GM12865 (cell line): ENCODE measurements at regions not wholly inside any gene's neighbourhood (a gene's known extent, or its start where the extent isn't known, plus 50 kb on each side); places are given as distances from the start of the nearest gene placed in this dataset.

Experiments
- DNase-seq: peaks from one replicate; pipeline ENCODE4 v3.0.0; 2010; ENCODE audit warnings: low read depth
- H3K4me3 ChIP-seq: 2 replicates; pipeline ENCODE4 v1.5.1; 2011; ENCODE audit warnings: mild to moderate bottlenecking, low read depth, low read length, control low read depth
- CTCF ChIP-seq: IDR thresholded peaks from 2 replicates; pipeline ENCODE4 v1.5.1; 2011; ENCODE audit warnings: low read length, control low read depth, low read depth, inconsistent platforms; ENCODE audit not compliant: insufficient read depth; ENCODE audit errors: missing control alignments

GRCh38 chr1:229887043-229887822, 179.8 kb upstream of the GALNT2 start:
- no peak for DNase-seq
- no peak overlapping the region for H3K4me3 ChIP-seq
- TF ChIP-seq CTCF = no peak

GRCh38 chr1:229888157-229888556, 178.9 kb upstream of the GALNT2 start:
- DNase-seq = no peak
- TF ChIP-seq CTCF = no peak

GRCh38 chr1:229888561-229889001, 178.5 kb upstream of the GALNT2 start:
- H3K4me3 ChIP-seq = no peak overlapping the region
- TF ChIP-seq CTCF = no peak
- no peak for DNase-seq

More at GRCh38 chr1:229888157-229888556, 178.9 kb upstream of the GALNT2 start:
- H3K4me3 ChIP-seq = no peak overlapping the region

- no peak for TF ChIP-seq CTCF
- no peak for DNase-seq
- no peak overlapping the region for H3K4me3 ChIP-seq
These were observed 178.0 kb upstream of the GALNT2 start for GRCh38 chr1:229889031-229889517.

GRCh38 chr1:229891227-229891626, 175.8 kb upstream of the GALNT2 start:
- DNase-seq = no peak
- H3K4me3 ChIP-seq = no peak overlapping the region
- no peak for TF ChIP-seq CTCF

- TF ChIP-seq CTCF = no peak
- no peak for DNase-seq
- H3K4me3 ChIP-seq = no peak overlapping the region
These were observed 174.4 kb upstream of the GALNT2 start for GRCh38 chr1:229892515-229893117.
